Adrenal gland (tissue), 9 donors: ENCODE measurements at regions not wholly inside any gene's neighbourhood (a gene's known extent, or its start where the extent isn't known, plus 50 kb on each side); places are given as distances from the start of the nearest gene placed in this dataset.
"Not testable (repeated sequence)": the region's sequence is repeated elsewhere in the genome, so short reads cannot be mapped to it uniquely, and the experiment has no call there.

ENCODE experiments used
- DNase-seq, 7 donors: peaks; one replicate each; pipeline ENCODE4 v3.0.0-alpha.2; 2019 to 2020
- H3K27ac ChIP-seq, 5 donors: fragments of 200-600 bp; sonication (generic) in 4 of 5; 1 replicate in 3 of 5; 2 replicates in 2 of 5; pipeline versions ENCODE4 v1.5.1 to v1.8.0; 2016 to 2020; ENCODE audit warnings: mild to moderate bottlenecking in 1 of 5
- H3K27me3 ChIP-seq: fragments of 200-600 bp; 2 replicates; pipeline ENCODE4 v1.8.0; 2021
- H3K36me3 ChIP-seq, 2 donors: fragments of 200-600 bp; replicated peaks in 1 of 2; 1 replicate in 1 of 2; 2 replicates in 1 of 2; pipeline versions ENCODE4 v1.5.1 to v1.8.0; 2018 to 2022
- H3K4me1 ChIP-seq, 2 donors: fragments of 200-600 bp; replicated peaks in 1 of 2; 1 replicate in 1 of 2; 2 replicates in 1 of 2; pipeline versions ENCODE4 v1.5.1 to v1.8.0; 2018 to 2021
- H3K4me3 ChIP-seq, 4 donors: fragments of 200-600 bp; sonication (generic) in 3 of 4; one replicate each; pipeline ENCODE4 v1.5.1; 2016 to 2018
- H3K9me3 ChIP-seq, 3 donors: fragments of 200-600 bp; sonication (generic) in 1 of 3; replicated peaks in 1 of 3; 1 replicate in 2 of 3; 2 replicates in 1 of 3; pipeline versions ENCODE4 v1.5.1 to v1.8.0; 2016 to 2021
- CTCF ChIP-seq, 6 experiments: fragments of 450-650 bp in 4 of 6; fragments of 200-600 bp in 2 of 6; sonication (generic) in 1 of 6; IDR thresholded peaks; 1 replicate in 5 of 6; 2 replicates in 1 of 6; pipeline versions ENCODE4 v1.5.1 to v1.8.0; 2016 to 2021; ENCODE audit warnings: antibody characterized with exemption in 6 of 6, mild to moderate bottlenecking in 2 of 6, moderate library complexity in 1 of 6
- WGBS, 4 donors: extraction: QIAGEN DNeasy Blood & Tissue Kit in 2 of 4; methylation state at CpG; one replicate each; pipeline versions ENCODE4 v1.1.5 to v1.1.7; 2013 to 2017; 5-methylcytosine and 5-hydroxymethylcytosine counted together
- intact Hi-C, 2 donors: fragments of 100-400 bp; cut with DNase I; formaldehyde crosslinking; loops; one replicate each; pipeline versions ENCODE4 v1.14.1 to v1.15.0; 2022 to 2023
- donor health status: healthy with polysubstance abuse.
- donor health status: Bipolar disorder and iron deficiency.
- donor health status: DM: yes; HTN: yes; CAD: no.
- donor health status: DM: no; HTN: no; CAD: no.
- donor health status: DM: no; HTN: no; CAD: no.

GRCh38 chr2:132332345-132333033 is 84.1 kb upstream of the GPR39 start:
- H3K4me1 ChIP-seq, H3K9me3 ChIP-seq, DNase-seq, H3K4me3 ChIP-seq, H3K36me3 ChIP-seq, intact Hi-C loops, H3K27me3 ChIP-seq, H3K27ac ChIP-seq: not testable (repeated sequence)
- WGBS, 4 donors, result 62 to 77% (median 68%) methylated on average over 24 to 28 of the region's 28 CpGs

- H3K27ac ChIP-seq, H3K4me1 ChIP-seq, H3K4me3 ChIP-seq, H3K27me3 ChIP-seq, DNase-seq, intact Hi-C loops, H3K9me3 ChIP-seq, H3K36me3 ChIP-seq: not testable (repeated sequence)
- WGBS, 4 donors, result 72 to 84% (median 79%) methylated on average over 9 to 11 of the region's 13 CpGs
Measured at GRCh38 chr2:132337135-132337534, 79.5 kb upstream of the GPR39 start.

- 36 to 78% (median 44%) methylated on average over 1 to 4 of the region's 5 CpGs for WGBS, 4 donors
- H3K36me3 ChIP-seq, H3K9me3 ChIP-seq, DNase-seq, H3K27ac ChIP-seq, intact Hi-C loops, H3K4me1 ChIP-seq, H3K4me3 ChIP-seq, H3K27me3 ChIP-seq: not testable (repeated sequence)
Measured at GRCh38 chr2:132337844-132338243, 78.8 kb upstream of the GPR39 start.

GRCh38 chr2:132347041-132347780 is 69.4 kb upstream of the GPR39 start:
- DNase-seq, result peak; percentile 81 to 95 (median 87)
- intact Hi-C loops, H3K4me1 ChIP-seq, H3K36me3 ChIP-seq, H3K27me3 ChIP-seq, H3K9me3 ChIP-seq: not testable (repeated sequence)
- WGBS, 4 donors, result 8 to 16% (median 10%) methylated on average over 22 to 34 of the region's 34 CpGs
- Histone ChIP-seq H3K4me3 (peak overlapping the region in 3 of 4 donors; percentile 37 to 40 (median 38)), H3K27ac (peak overlapping the region in 3 of 5 donors; percentile 43 to 68 (median 57))

- TF ChIP-seq CTCF (IDR thresholded peaks at IDR 0.05), result peak; percentile 37 to 76 (median 60)
- H3K27ac ChIP-seq, H3K4me3 ChIP-seq, H3K9me3 ChIP-seq, H3K27me3 ChIP-seq, H3K36me3 ChIP-seq, H3K4me1 ChIP-seq, intact Hi-C loops: not testable (repeated sequence)
- peak; percentile 19 to 64 (median 28) for DNase-seq
- 22 to 28% (median 25%) methylated on average over 8 of the region's 8 CpGs for WGBS, 4 donors
Measured at GRCh38 chr2:132349092-132349687, 67.4 kb upstream of the GPR39 start.

- intact Hi-C loops, H3K36me3 ChIP-seq, H3K27me3 ChIP-seq, DNase-seq, H3K9me3 ChIP-seq, H3K4me1 ChIP-seq, H3K27ac ChIP-seq, H3K4me3 ChIP-seq: not testable (repeated sequence)
- WGBS, 4 donors, result 47 to 65% (median 53%) methylated on average over 4 of the region's 4 CpGs
Measured at GRCh38 chr2:132351668-132352067, 64.9 kb upstream of the GPR39 start.

GRCh38 chr2:132352481-132353001 is 64.1 kb upstream of the GPR39 start:
- intact Hi-C loops, H3K4me1 ChIP-seq, H3K27me3 ChIP-seq, H3K9me3 ChIP-seq, H3K36me3 ChIP-seq: not testable (repeated sequence)
- peak overlapping the region in 1 of 4 donors; percentile 64 for H3K4me3 ChIP-seq
- WGBS, 4 donors, result 0 to 4% (median 4%) methylated on average over 10 to 44 of the region's 44 CpGs; no CpG with 5 or more reads in 1 of the 4 donors
- H3K27ac ChIP-seq, result peak overlapping the region in 1 of 5 donors; percentile 56
- peak; percentile 32 to 82 (median 66) for DNase-seq

GRCh38 chr2:132353380-132353779 is 63.2 kb upstream of the GPR39 start:
- WGBS, 4 donors, result 0 to 2% (median 0%) methylated on average over 5 to 25 of the region's 32 CpGs
- H3K36me3 ChIP-seq, H3K27me3 ChIP-seq, H3K4me1 ChIP-seq, H3K9me3 ChIP-seq, intact Hi-C loops: not testable (repeated sequence)
- Histone ChIP-seq H3K4me3 (peak overlapping the region in 2 of 4 donors; percentile 26 to 64), H3K27ac (peak overlapping the region in 2 of 5 donors; percentile 56 to 61)
- peak; percentile 25 to 70 (median 46) for DNase-seq

- H3K9me3 ChIP-seq, DNase-seq, H3K27me3 ChIP-seq, H3K4me3 ChIP-seq, H3K36me3 ChIP-seq, H3K27ac ChIP-seq, intact Hi-C loops, H3K4me1 ChIP-seq: not testable (repeated sequence)
- 69 to 83% (median 79%) methylated on average over 11 to 19 of the region's 19 CpGs for WGBS, 4 donors
Measured at GRCh38 chr2:132360964-132361363, 55.6 kb upstream of the GPR39 start.
